ENCODE measurements at regions not wholly inside any gene's neighbourhood (a gene's known extent, or its start where the extent isn't known, plus 50 kb on each side); places are given as distances from the start of the nearest gene placed in this dataset.

GRCh38 chr6:85971238-85971637 lies 328.6 kb upstream of the SYNCRIP start:
- TF ChIP-seq CTCF (IDR thresholded peaks at IDR 0.05; ENCODE audit: borderline replicate concordance, extremely low read depth, low read length, poor library complexity, severe bottlenecking) (no peak), EZH2 (IDR thresholded peaks at IDR 0.05; ENCODE audit: borderline replicate concordance, low read depth, low read length, severe bottlenecking) (no peak)
- no peaks in the 10 kb centered on the region for H3K4me1 ChIP-seq (ENCODE audit: insufficient read depth, low read length)

GRCh38 chr6:85966828-85967227 lies 324.1 kb upstream of the SYNCRIP start:
- TF ChIP-seq CTCF (IDR thresholded peaks at IDR 0.05; ENCODE audit: borderline replicate concordance, extremely low read depth, low read length, poor library complexity, severe bottlenecking) = no peak
- no peak for TF ChIP-seq EZH2 (IDR thresholded peaks at IDR 0.05; ENCODE audit: borderline replicate concordance, low read depth, low read length, severe bottlenecking)
- H3K27ac ChIP-seq (ENCODE audit: low read length) = no peak overlapping the region
- H3K9me3 ChIP-seq (ENCODE audit: insufficient read depth, low read length, severe bottlenecking) = no peaks in the 10 kb centered on the region
- no peaks in the 10 kb centered on the region for H4K20me1 ChIP-seq (ENCODE audit: insufficient read depth, low read length)
- H3K4me3 ChIP-seq (ENCODE audit: low read depth in 1 of 2, low read length in 2 of 2) = no peak overlapping the region
- no peak overlapping the region for H3K4me2 ChIP-seq (ENCODE audit: insufficient read depth, low read length)
- no peak overlapping the region for H2AFZ ChIP-seq (ENCODE audit: low read depth, low read length)
- no peaks in the 10 kb centered on the region for H3K36me3 ChIP-seq (ENCODE audit: insufficient read depth, low read length)
- H3K27me3 ChIP-seq (ENCODE audit: insufficient read depth, low read length, poor library complexity) = no peaks in the 10 kb centered on the region
- no peaks in the 10 kb centered on the region for H3K79me2 ChIP-seq (ENCODE audit: insufficient read depth, low read length)
- DNase-seq (no peak), ATAC-seq (ENCODE audit: insufficient read depth, low read depth) (no peak)
- H3K4me1 ChIP-seq (ENCODE audit: insufficient read depth, low read length) = no peaks in the 10 kb centered on the region
- no peak overlapping the region for H3K9ac ChIP-seq (ENCODE audit: low read depth, low read length)

More at GRCh38 chr6:85971238-85971637, 328.6 kb upstream of the SYNCRIP start:
- Histone ChIP-seq H3K9ac (ENCODE audit: low read depth, low read length) (no peak overlapping the region), H3K27me3 (ENCODE audit: insufficient read depth, low read length, poor library complexity) (no peaks in the 10 kb centered on the region), H3K36me3 (ENCODE audit: insufficient read depth, low read length) (no peaks in the 10 kb centered on the region), H3K4me2 (ENCODE audit: insufficient read depth, low read length) (no peak overlapping the region), H3K4me3 (ENCODE audit: low read depth in 1 of 2, low read length in 2 of 2) (no peak overlapping the region), H4K20me1 (ENCODE audit: insufficient read depth, low read length) (no peaks in the 10 kb centered on the region), H3K27ac (ENCODE audit: low read length) (no peak overlapping the region), H2AFZ (ENCODE audit: low read depth, low read length) (no peak overlapping the region), H3K9me3 (ENCODE audit: insufficient read depth, low read length, severe bottlenecking) (no peaks in the 10 kb centered on the region), H3K79me2 (ENCODE audit: insufficient read depth, low read length) (no peaks in the 10 kb centered on the region)
- ATAC-seq (ENCODE audit: insufficient read depth, low read depth) (no peak), DNase-seq (no peak)

- Histone ChIP-seq H3K36me3 (ENCODE audit: insufficient read depth, low read length) (no peaks in the 10 kb centered on the region), H3K9ac (ENCODE audit: low read depth, low read length) (no peak overlapping the region), H3K4me3 (ENCODE audit: low read depth in 1 of 2, low read length in 2 of 2) (no peak overlapping the region), H3K27me3 (ENCODE audit: insufficient read depth, low read length, poor library complexity) (no peaks in the 10 kb centered on the region), H3K79me2 (ENCODE audit: insufficient read depth, low read length) (no peaks in the 10 kb centered on the region), H3K27ac (ENCODE audit: low read length) (no peak overlapping the region), H3K9me3 (ENCODE audit: insufficient read depth, low read length, severe bottlenecking) (no peaks in the 10 kb centered on the region), H4K20me1 (ENCODE audit: insufficient read depth, low read length) (no peaks in the 10 kb centered on the region), H2AFZ (ENCODE audit: low read depth, low read length) (no peak overlapping the region), H3K4me1 (ENCODE audit: insufficient read depth, low read length) (no peaks in the 10 kb centered on the region), H3K4me2 (ENCODE audit: insufficient read depth, low read length) (no peak overlapping the region)
- TF ChIP-seq CTCF (IDR thresholded peaks at IDR 0.05; ENCODE audit: borderline replicate concordance, extremely low read depth, low read length, poor library complexity, severe bottlenecking) (no peak), EZH2 (IDR thresholded peaks at IDR 0.05; ENCODE audit: borderline replicate concordance, low read depth, low read length, severe bottlenecking) (no peak)
- no peak for ATAC-seq (ENCODE audit: insufficient read depth, low read depth)
- DNase-seq = no peak
Measured at GRCh38 chr6:85961746-85962145, 319.1 kb upstream of the SYNCRIP start.

GRCh38 chr6:85961125-85961524 lies 318.4 kb upstream of the SYNCRIP start:
- Histone ChIP-seq H4K20me1 (ENCODE audit: insufficient read depth, low read length) (no peaks in the 10 kb centered on the region), H3K9me3 (ENCODE audit: insufficient read depth, low read length, severe bottlenecking) (no peaks in the 10 kb centered on the region), H3K79me2 (ENCODE audit: insufficient read depth, low read length) (no peaks in the 10 kb centered on the region), H3K4me2 (ENCODE audit: insufficient read depth, low read length) (no peak overlapping the region), H2AFZ (ENCODE audit: low read depth, low read length) (no peak overlapping the region), H3K27ac (ENCODE audit: low read length) (no peak overlapping the region), H3K4me3 (ENCODE audit: low read depth in 1 of 2, low read length in 2 of 2) (no peak overlapping the region), H3K27me3 (ENCODE audit: insufficient read depth, low read length, poor library complexity) (no peaks in the 10 kb centered on the region), H3K9ac (ENCODE audit: low read depth, low read length) (no peak overlapping the region), H3K36me3 (ENCODE audit: insufficient read depth, low read length) (no peaks in the 10 kb centered on the region), H3K4me1 (ENCODE audit: insufficient read depth, low read length) (no peaks in the 10 kb centered on the region)
- no peak for TF ChIP-seq EZH2 (IDR thresholded peaks at IDR 0.05; ENCODE audit: borderline replicate concordance, low read depth, low read length, severe bottlenecking)
- TF ChIP-seq CTCF (IDR thresholded peaks at IDR 0.05; ENCODE audit: borderline replicate concordance, extremely low read depth, low read length, poor library complexity, severe bottlenecking) = no peak
- ATAC-seq (ENCODE audit: insufficient read depth, low read depth) (no peak), DNase-seq (no peak)
